OCI-LY7 (cell line): ENCODE measurements at regions not wholly inside any gene's neighbourhood (a gene's known extent, or its start where the extent isn't known, plus 50 kb on each side); places are given as distances from the start of the nearest gene placed in this dataset.
A peak's percentile ranks its signal among the peaks of the same experiment; 100 is the strongest.

ENCODE experiments used
- BruUV-seq: library from RNA; stranded (reverse); fragments of 400-500 nt; replicated peaks from 2 replicates; lab custom pipeline; 2021; lab: Mats Ljungman, UMichigan
- CTCF ChIA-PET: fragments of 300-600 bp; sonication (Branson Sonifier 250); formaldehyde crosslinking; loops from one replicate; lab custom pipeline; 2022; ENCODE audit warnings: antibody characterized with exemption; ENCODE audit not compliant: unreplicated experiment; lab: Charles Lee
- POLR2A ChIA-PET: fragments of 300-600 bp; sonication (Branson Sonifier 250); formaldehyde crosslinking; loops from one replicate; lab custom pipeline; 2022; ENCODE audit warnings: antibody characterized with exemption; lab: Charles Lee
- DNase-seq: peaks from one replicate; pipeline ENCODE4 v3.0.0-alpha.2; 2015; ENCODE audit warnings: low spot score
- H2AFZ ChIP-seq: fragments of 200-600 bp; sonication (generic), shearing (Covaris generic); 2 replicates; pipeline ENCODE4 v1.6.1; 2014; ENCODE audit warnings: mild to moderate bottlenecking, antibody characterized with exemption, low read length, moderate library complexity
- H3K27ac ChIP-seq: fragments of 200-600 bp; sonication (generic); 2 replicates; pipeline ENCODE4 v1.5.1; 2014; ENCODE audit warnings: mixed run types, low read depth, mild to moderate bottlenecking, moderate library complexity, low read length, inconsistent platforms; ENCODE audit not compliant: poor library complexity, severe bottlenecking
- H3K36me3 ChIP-seq: fragments of 200-600 bp; sonication (generic); 2 replicates; pipeline ENCODE4 v1.6.1; 2014; ENCODE audit warnings: mild to moderate bottlenecking, antibody characterized with exemption, low read length, moderate library complexity, mixed read lengths; ENCODE audit not compliant: insufficient read depth
- H3K4me1 ChIP-seq: fragments of 200-600 bp; sonication (generic); 2 replicates; pipeline ENCODE4 v1.5.1; 2014; ENCODE audit warnings: mild to moderate bottlenecking, low read length; ENCODE audit not compliant: insufficient read depth, poor library complexity, severe bottlenecking
- H3K4me2 ChIP-seq: fragments of 200-600 bp; sonication (generic); 2 replicates; pipeline ENCODE4 v1.6.1; 2014; ENCODE audit warnings: mild to moderate bottlenecking, low read length
- H3K4me3 ChIP-seq: fragments of 200-600 bp; sonication (generic); 2 replicates; pipeline ENCODE4 v1.5.1; 2014; ENCODE audit warnings: mild to moderate bottlenecking, low read depth, low read length; ENCODE audit not compliant: poor library complexity, severe bottlenecking
- H3K79me2 ChIP-seq: fragments of 200-600 bp; sonication (generic); 2 replicates; pipeline ENCODE4 v1.6.1; 2016; ENCODE audit warnings: low read depth, mild to moderate bottlenecking, low read length, moderate library complexity, mixed read lengths; ENCODE audit not compliant: insufficient read depth
- H3K9me2 ChIP-seq: fragments of 200-600 bp; sonication (generic); 2 replicates; pipeline ENCODE4 v1.6.1; 2016; ENCODE audit warnings: mild to moderate bottlenecking, low read length, mixed read lengths; ENCODE audit not compliant: insufficient read depth
- H3K9me3 ChIP-seq: fragments of 200-600 bp; sonication (generic); 2 replicates; pipeline ENCODE4 v1.6.1; 2014; ENCODE audit warnings: mild to moderate bottlenecking, mixed run types, low read length, mixed read lengths
- H4K20me1 ChIP-seq: fragments of 200-600 bp; sonication (generic); 2 replicates; pipeline ENCODE4 v1.6.1; 2014; ENCODE audit warnings: mild to moderate bottlenecking, antibody characterized with exemption, low read length, moderate library complexity, mixed read lengths; ENCODE audit not compliant: insufficient read depth
- EZH2phosphoT487 ChIP-seq: fragments of 200-600 bp; sonication (generic); IDR thresholded peaks from 2 replicates; pipeline ENCODE4 v1.6.1; 2018; ENCODE audit warnings: low read depth, borderline replicate concordance, mild to moderate bottlenecking, mixed run types, antibody characterized with exemption, low read length, moderate library complexity, mixed read lengths
- intact Hi-C: fragments of 100-400 bp; cut with micrococcal nuclease; formaldehyde crosslinking; loops from one replicate; pipeline ENCODE4 v1.10.0; 2022; ENCODE audit not compliant: unreplicated experiment
- TF ChIP-seq, protein P1 (sequence below): fragments of 200-600 bp; sonication (generic); conservative IDR thresholded peaks from 2 replicates; pipeline ENCODE4 v1.5.1; 2014; ENCODE audit warnings: mild to moderate bottlenecking, antibody characterized with exemption, low read length, moderate library complexity, mixed read lengths

DNA sequence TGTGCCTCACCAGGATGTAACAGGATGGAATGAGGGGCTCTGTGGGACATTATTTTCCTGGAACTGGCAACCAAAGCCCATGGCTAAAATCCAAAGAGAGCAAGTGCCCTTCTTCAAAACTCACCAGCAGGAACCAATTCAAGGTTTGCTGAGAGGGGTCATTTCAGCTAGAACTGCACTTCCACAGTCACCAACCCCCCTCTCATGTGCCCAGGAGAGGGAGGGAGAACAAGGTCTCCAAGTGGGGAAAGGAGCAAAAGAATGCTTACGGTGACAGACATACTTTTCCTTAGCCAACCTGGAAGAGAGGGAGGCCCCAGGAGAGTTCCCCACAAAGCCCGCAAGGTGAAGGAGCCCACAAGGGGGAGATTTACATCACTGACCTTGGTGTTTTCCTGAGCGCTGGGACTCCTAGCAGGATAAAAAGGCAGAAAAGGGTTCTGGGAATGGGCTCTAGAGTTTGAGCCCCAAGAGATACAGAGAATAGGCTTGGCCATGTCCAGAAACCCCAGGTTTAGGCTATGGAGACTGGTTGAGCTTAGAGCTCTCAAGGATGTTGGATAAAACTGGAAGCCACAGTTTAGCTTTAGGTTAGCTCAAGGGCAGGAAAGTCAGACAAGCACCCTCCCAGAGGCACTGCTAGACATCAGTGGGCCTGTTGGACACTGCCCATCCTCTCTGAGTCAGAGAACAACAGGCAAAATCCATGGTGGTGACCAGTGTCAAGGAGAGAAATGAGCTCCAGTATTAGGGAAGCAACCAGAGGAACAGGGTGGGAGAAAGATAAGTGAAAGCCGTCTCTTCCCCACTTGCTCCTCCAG is 63.9 kb upstream of the GHITM start:
- Histone ChIP-seq H3K4me3 (no peak overlapping the region), H3K27ac (no peak overlapping the region), H3K9me3 (no peaks in the 10 kb centered on the region), H4K20me1 (no peaks in the 10 kb centered on the region), H3K9me2 (no peaks in the 10 kb centered on the region), H3K4me1 (no peaks in the 10 kb centered on the region), H3K4me2 (no peak overlapping the region), H2AFZ (no peak overlapping the region), H3K79me2 (no peaks in the 10 kb centered on the region), H3K36me3 (no peaks in the 10 kb centered on the region)
- TF ChIP-seq, protein P1, sequence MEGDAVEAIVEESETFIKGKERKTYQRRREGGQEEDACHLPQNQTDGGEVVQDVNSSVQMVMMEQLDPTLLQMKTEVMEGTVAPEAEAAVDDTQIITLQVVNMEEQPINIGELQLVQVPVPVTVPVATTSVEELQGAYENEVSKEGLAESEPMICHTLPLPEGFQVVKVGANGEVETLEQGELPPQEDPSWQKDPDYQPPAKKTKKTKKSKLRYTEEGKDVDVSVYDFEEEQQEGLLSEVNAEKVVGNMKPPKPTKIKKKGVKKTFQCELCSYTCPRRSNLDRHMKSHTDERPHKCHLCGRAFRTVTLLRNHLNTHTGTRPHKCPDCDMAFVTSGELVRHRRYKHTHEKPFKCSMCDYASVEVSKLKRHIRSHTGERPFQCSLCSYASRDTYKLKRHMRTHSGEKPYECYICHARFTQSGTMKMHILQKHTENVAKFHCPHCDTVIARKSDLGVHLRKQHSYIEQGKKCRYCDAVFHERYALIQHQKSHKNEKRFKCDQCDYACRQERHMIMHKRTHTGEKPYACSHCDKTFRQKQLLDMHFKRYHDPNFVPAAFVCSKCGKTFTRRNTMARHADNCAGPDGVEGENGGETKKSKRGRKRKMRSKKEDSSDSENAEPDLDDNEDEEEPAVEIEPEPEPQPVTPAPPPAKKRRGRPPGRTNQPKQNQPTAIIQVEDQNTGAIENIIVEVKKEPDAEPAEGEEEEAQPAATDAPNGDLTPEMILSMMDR: no peak
- TF ChIP-seq EZH2phosphoT487: no peak
- DNase-seq: no peak
- no TSS peak for BruUV-seq
- CTCF ChIA-PET: interaction anchor here (0.6 kb wide), 1 partner anchor 234 kb away, joined by 3 read pairs; no protein-coding TSS in a partner anchor
- intact Hi-C loops: no loop called here
- POLR2A ChIA-PET: no interaction called here

DNA sequence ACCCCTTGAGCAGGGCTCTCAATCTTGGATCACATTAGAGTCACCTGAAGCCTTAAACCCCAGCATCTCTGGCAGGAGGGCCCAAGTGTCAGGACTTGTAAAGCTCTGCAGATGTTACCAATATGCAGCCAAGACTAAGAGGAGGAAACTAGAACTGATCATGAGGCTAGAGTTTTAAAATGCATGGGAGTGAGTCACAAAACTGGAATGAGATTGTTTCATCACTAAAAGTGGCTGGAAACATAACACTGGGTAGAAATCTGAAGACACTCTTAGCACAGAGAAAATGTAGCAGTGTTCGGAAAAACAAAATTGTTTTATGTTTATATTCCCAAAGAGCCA is 63.3 kb upstream of the GHITM start:
- POLR2A ChIA-PET: no interaction called here
- no peak overlapping the region for H3K27ac ChIP-seq
- BruUV-seq: no TSS peak

DNA sequence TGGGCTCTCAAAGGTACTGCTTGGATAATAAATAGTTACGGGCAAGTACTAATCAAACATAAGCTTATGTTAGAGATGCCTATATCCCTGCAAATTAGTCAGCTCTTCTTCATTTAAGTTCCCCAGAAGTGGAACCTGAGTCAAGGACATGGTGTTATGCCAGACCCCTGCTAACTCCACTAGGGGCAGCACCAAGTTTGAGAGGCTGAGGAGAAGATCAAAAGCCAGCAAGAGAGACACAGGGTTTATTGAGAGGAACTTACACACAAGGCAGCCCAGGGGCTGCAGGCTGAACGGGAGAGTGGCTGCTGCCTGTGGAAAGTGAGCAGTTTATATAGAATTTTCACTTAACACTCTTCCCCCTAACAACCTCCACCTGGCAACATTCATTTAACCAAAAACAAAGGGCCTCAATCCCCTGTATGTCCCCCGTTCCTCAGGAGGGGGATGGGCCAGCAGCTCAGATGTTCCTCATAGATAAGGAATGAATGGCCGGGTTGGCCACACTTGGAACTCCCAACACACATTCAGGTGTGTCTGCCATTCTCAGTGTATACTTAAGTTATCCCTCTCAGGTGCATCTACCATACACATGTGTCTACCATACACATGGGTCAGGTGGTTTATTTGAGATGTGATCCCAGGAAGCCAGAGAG is 62.6 kb upstream of the GHITM start:
- no TSS peak for BruUV-seq
- intact Hi-C loops: no loop called here
- peak; percentile 31 for DNase-seq
- TF ChIP-seq, protein P1: peak; percentile 70
- TF ChIP-seq EZH2phosphoT487: no peak
- H3K4me1 ChIP-seq: no peaks in the 10 kb centered on the region
- no peaks in the 10 kb centered on the region for H3K9me3 ChIP-seq
- H3K4me2 ChIP-seq: no peak overlapping the region
- H2AFZ ChIP-seq: no peak overlapping the region
- ChIA-PET POLR2A (interaction anchor here (0.5 kb wide), 1 partner anchor 27 kb away, joined by 3 read pairs; no protein-coding TSS in a partner anchor), CTCF (no interaction called here)
- H3K9me2 ChIP-seq: no peaks in the 10 kb centered on the region
- no peak overlapping the region for H3K4me3 ChIP-seq
- no peaks in the 10 kb centered on the region for H3K79me2 ChIP-seq
- H4K20me1 ChIP-seq: no peaks in the 10 kb centered on the region
- no peaks in the 10 kb centered on the region for H3K36me3 ChIP-seq
- no peak overlapping the region for H3K27ac ChIP-seq

More for the DNA sequence above, 63.3 kb upstream of the GHITM start:
- Histone ChIP-seq H3K36me3 (no peaks in the 10 kb centered on the region), H2AFZ (no peak overlapping the region), H3K9me3 (no peaks in the 10 kb centered on the region), H4K20me1 (no peaks in the 10 kb centered on the region), H3K79me2 (no peaks in the 10 kb centered on the region), H3K4me3 (no peak overlapping the region), H3K4me2 (no peak overlapping the region), H3K4me1 (no peaks in the 10 kb centered on the region), H3K9me2 (no peaks in the 10 kb centered on the region)
- no peak for TF ChIP-seq EZH2phosphoT487
- no peak for DNase-seq
- intact Hi-C loops: no loop called here
- CTCF ChIA-PET: no interaction called here
